ENCODE measurements at regions not wholly inside any gene's neighbourhood (a gene's known extent, or its start where the extent isn't known, plus 50 kb on each side); places are given as distances from the start of the nearest gene placed in this dataset.

GRCh38 chr15:63444611-63445010 is 59.8 kb upstream of the USP3 start:
- no peak for TF ChIP-seq POLR2A (IDR thresholded peaks at IDR 0.05; ENCODE audit: low read depth, low read length)
- TF ChIP-seq PAX5 (IDR thresholded peaks at IDR 0.05; ENCODE audit: insufficient read depth, low read length, severe bottlenecking) = no peak
